NB4 (cell line): ENCODE measurements at regions not wholly inside any gene's neighbourhood (a gene's known extent, or its start where the extent isn't known, plus 50 kb on each side); places are given as distances from the start of the nearest gene placed in this dataset.

Source experiments
- DNase-seq: peaks from one replicate; pipeline ENCODE4 v3.0.0; 2010; ENCODE audit warnings: low read depth
- H3K4me3 ChIP-seq: one replicate; pipeline ENCODE4 v1.5.1; 2011; ENCODE audit warnings: mild to moderate bottlenecking, low read depth, low read length, moderate library complexity
- CTCF ChIP-seq: IDR thresholded peaks from one replicate; pipeline ENCODE4 v1.5.1; 2012; ENCODE audit warnings: low read depth, low read length
- MYC ChIP-seq: IDR thresholded peaks from 2 replicates; pipeline ENCODE4 v1.6.1; 2011; ENCODE audit warnings: low read depth, low read length
- POLR2A ChIP-seq: IDR thresholded peaks from 2 replicates; pipeline ENCODE4 v1.6.1; 2011; ENCODE audit warnings: mild to moderate bottlenecking; ENCODE audit not compliant: insufficient read length; ENCODE audit errors: extremely low read depth
- TF ChIP-seq, protein P1 (sequence below): IDR thresholded peaks from 2 replicates; pipeline ENCODE4 v1.6.1; 2011; ENCODE audit warnings: low read depth, low read length

DNA sequence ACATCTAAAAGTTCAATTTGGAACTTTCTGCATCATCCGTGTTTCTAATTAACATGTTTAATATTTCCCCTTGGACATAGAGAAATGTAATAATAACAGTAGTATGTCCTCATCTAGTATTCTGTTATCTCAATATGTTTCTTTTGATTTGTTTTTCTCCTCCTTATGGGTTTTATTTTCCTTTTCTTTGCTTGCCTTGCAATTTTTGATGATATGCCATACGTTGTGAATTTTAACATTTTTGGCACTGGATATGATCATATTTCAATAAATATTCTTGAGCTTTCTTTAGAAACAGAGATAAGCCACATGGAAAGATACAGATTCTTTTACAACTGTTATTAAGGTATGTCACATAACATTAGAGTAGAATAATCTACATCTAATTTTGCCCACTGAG, 1316.2 kb downstream of the CDH8 start:
- no peak for DNase-seq
- H3K4me3 ChIP-seq, result no peak overlapping the region
- TF ChIP-seq CTCF (no peak), POLR2A (no peak), MYC (no peak)
- TF ChIP-seq, protein P1, sequence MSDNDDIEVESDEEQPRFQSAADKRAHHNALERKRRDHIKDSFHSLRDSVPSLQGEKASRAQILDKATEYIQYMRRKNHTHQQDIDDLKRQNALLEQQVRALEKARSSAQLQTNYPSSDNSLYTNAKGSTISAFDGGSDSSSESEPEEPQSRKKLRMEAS, result no peak

GRCh38 chr16:60717808-60718207, 1318.4 kb downstream of the CDH8 start:
- no peak overlapping the region for H3K4me3 ChIP-seq
- TF ChIP-seq MYC (no peak), CTCF (no peak), POLR2A (no peak)
- TF ChIP-seq, protein P1, result no peak
- no peak for DNase-seq

DNA sequence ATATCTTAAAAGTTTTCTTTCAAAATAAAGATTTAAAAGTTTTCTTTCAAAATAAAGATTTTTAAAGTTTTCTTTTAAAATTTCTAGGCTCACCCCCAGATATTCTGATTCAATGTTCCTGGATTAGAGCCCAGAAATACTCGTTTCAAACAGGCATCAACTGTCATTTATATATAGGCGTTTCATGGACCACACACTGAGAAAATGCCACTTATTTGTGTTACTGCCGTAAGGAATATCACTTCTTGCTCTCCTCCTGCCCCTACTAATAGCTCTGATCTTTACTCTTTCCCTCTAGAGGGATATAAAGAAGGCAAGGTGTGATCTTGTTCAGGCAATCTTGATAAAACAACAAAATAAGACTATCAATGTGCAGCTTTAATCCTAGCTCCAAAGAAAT, 1324.1 kb downstream of the CDH8 start:
- DNase-seq, result no peak
- no peak overlapping the region for H3K4me3 ChIP-seq
- no peak for TF ChIP-seq POLR2A

GRCh38 chr16:60704726-60705125, 1331.5 kb downstream of the CDH8 start:
- TF ChIP-seq POLR2A, result no peak
- TF ChIP-seq, protein P1, result no peak
- TF ChIP-seq MYC, result no peak
- TF ChIP-seq CTCF, result no peak
- DNase-seq, result no peak
- H3K4me3 ChIP-seq, result no peak overlapping the region

- no peak overlapping the region for H3K4me3 ChIP-seq
- TF ChIP-seq, protein P1, result no peak
- no peak for TF ChIP-seq MYC
- TF ChIP-seq CTCF, result no peak
- no peak for TF ChIP-seq POLR2A
- no peak for DNase-seq
Measured at GRCh38 chr16:60703096-60703495, 1333.1 kb downstream of the CDH8 start.

GRCh38 chr16:60686824-60687223, 1349.4 kb downstream of the CDH8 start:
- no peak overlapping the region for H3K4me3 ChIP-seq
- TF ChIP-seq POLR2A, result no peak
- TF ChIP-seq MYC, result no peak
- peak; percentile 31 for TF ChIP-seq CTCF
- TF ChIP-seq, protein P1, result no peak
- DNase-seq, result peak; percentile 16
